Spleen (tissue), 7 donors: ENCODE measurements at regions not wholly inside any gene's neighbourhood (a gene's known extent, or its start where the extent isn't known, plus 50 kb on each side); places are given as distances from the start of the nearest gene placed in this dataset.

ENCODE experiments used
- CTCF ChIP-seq, 11 experiments: fragments of 200-600 bp in 7 of 11; fragments of 450-650 bp in 4 of 11; sonication (generic) in 4 of 11; IDR thresholded peaks in 8 of 11; conservative IDR thresholded peaks in 3 of 11; 1 replicate in 7 of 11; 2 replicates in 4 of 11; pipeline versions ENCODE4 v1.4.0 to v1.8.0; 2016 to 2021; ENCODE audit warnings: antibody characterized with exemption in 11 of 11, inconsistent platforms in 4 of 11, mild to moderate bottlenecking in 1 of 11
- POLR2AphosphoS5 ChIP-seq, 3 donors: sonication (generic); formaldehyde crosslinking; IDR thresholded peaks; one replicate each; pipeline ENCODE4 v1.5.1; 2017; ENCODE audit warnings: antibody characterized with exemption in 3 of 3
- donor health status: DM: no; HTN: no; CAD: no; lungs with moderate emphysema.
- donor health status: DM: no; HTN: no; CAD: no.
- donor health status: DM: no; HTN: no; CAD: no.

GRCh38 chr1:82057011-82057410 lies 256.3 kb downstream of the ADGRL2 start:
- TF ChIP-seq CTCF (IDR thresholded peaks at IDR 0.05 in 8 of 11, conservative IDR thresholded peaks at IDR 0.05 in 3 of 11) (no peak), POLR2AphosphoS5 (IDR thresholded peaks at IDR 0.05) (no peak)
